Stomach smooth muscle (tissue), 2 donors: ENCODE measurements at regions not wholly inside any gene's neighbourhood (a gene's known extent, or its start where the extent isn't known, plus 50 kb on each side); places are given as distances from the start of the nearest gene placed in this dataset.

Experiments
- H3K27ac ChIP-seq: one replicate; pipeline ENCODE4 v1.7.0; 2013; ENCODE audit warnings: mild to moderate bottlenecking, low read length, inconsistent platforms
- H3K27me3 ChIP-seq, 2 donors: one replicate each; pipeline ENCODE4 v1.7.0; 2013; ENCODE audit warnings: low read length in 2 of 2; ENCODE audit not compliant: insufficient read depth in 2 of 2, control insufficient read depth in 1 of 2
- H3K36me3 ChIP-seq, 2 donors: one replicate each; pipeline ENCODE4 v1.7.0; 2013; ENCODE audit warnings: low read length in 2 of 2; ENCODE audit not compliant: control insufficient read depth in 2 of 2, insufficient read depth in 2 of 2
- H3K4me1 ChIP-seq: one replicate; pipeline ENCODE4 v1.7.0; 2013; ENCODE audit warnings: low read length; ENCODE audit not compliant: control insufficient read depth, insufficient read depth
- H3K4me3 ChIP-seq, 2 donors: one replicate each; pipeline ENCODE4 v1.7.0; 2013; ENCODE audit warnings: low read length in 2 of 2
- H3K9ac ChIP-seq, 2 donors: one replicate each; pipeline ENCODE4 v1.7.0; 2013; ENCODE audit warnings: low read length in 2 of 2, mild to moderate bottlenecking in 1 of 2
- H3K9me3 ChIP-seq, 2 donors: one replicate each; pipeline ENCODE4 v1.7.0; 2013; ENCODE audit warnings: low read length in 2 of 2; ENCODE audit not compliant: control insufficient read depth in 2 of 2
- donor health status: healthy.
- donor health status: Pancreatic carcinoma.

- no peaks in the 10 kb centered on the region for H3K9me3 ChIP-seq
- no peak overlapping the region for H3K27ac ChIP-seq
- no peak overlapping the region for H3K9ac ChIP-seq
- H3K27me3 ChIP-seq = no peaks in the 10 kb centered on the region
- no peaks in the 10 kb centered on the region for H3K4me1 ChIP-seq
- H3K4me3 ChIP-seq = no peak overlapping the region
- H3K36me3 ChIP-seq = no peaks in the 10 kb centered on the region
These were observed 223.6 kb upstream of the CNTN6 start for GRCh38 chr3:869269-869668.

DNA sequence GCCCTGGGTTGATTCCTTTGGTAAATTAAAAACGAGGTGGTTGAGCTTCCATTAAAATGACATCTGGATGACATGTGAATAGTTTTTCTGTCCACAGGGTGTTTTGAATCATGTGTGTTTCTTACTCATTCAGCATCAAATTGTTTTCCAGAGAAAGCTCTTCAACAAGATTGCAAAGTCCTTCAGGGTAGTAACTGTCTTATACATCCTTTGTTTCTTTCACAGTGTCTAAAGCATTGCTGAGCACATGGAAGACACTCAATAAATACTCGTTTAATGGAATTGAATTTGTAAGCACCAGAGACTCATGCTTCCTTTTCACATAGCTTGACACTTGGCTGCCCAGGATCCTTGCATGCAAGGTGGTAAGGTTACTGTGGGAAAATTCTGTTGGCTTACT is 223.1 kb upstream of the CNTN6 start:
- no peaks in the 10 kb centered on the region for H3K27me3 ChIP-seq
- H3K27ac ChIP-seq = no peak overlapping the region
- no peaks in the 10 kb centered on the region for H3K9me3 ChIP-seq
- no peaks in the 10 kb centered on the region for H3K4me1 ChIP-seq
- H3K9ac ChIP-seq = no peak overlapping the region
- no peaks in the 10 kb centered on the region for H3K36me3 ChIP-seq
- no peak overlapping the region for H3K4me3 ChIP-seq

DNA sequence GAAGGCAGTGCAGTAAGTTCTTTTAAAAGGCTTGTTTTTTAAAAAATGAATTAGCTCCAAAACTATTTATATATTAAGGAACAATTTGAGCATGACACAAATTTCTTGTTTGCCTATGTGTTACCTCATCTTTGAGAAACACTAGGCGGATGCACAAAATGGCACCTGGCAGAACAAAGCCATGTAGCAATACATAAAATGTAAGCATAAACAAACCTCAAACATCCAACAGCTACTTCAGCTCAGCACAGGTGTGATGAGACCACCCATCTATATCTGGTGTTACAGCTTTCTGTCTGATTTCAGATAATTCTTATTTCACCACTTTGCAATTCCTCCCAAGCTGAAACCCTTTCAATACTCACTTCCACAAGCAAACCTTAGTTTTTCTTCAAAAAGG is 221.2 kb upstream of the CNTN6 start:
- no peaks in the 10 kb centered on the region for H3K4me1 ChIP-seq
- no peak overlapping the region for H3K27ac ChIP-seq
- H3K4me3 ChIP-seq = no peak overlapping the region
- no peaks in the 10 kb centered on the region for H3K9me3 ChIP-seq
- no peak overlapping the region for H3K9ac ChIP-seq
- H3K36me3 ChIP-seq = no peaks in the 10 kb centered on the region
- no peaks in the 10 kb centered on the region for H3K27me3 ChIP-seq

- H3K27me3 ChIP-seq = no peaks in the 10 kb centered on the region
- no peaks in the 10 kb centered on the region for H3K4me1 ChIP-seq
- no peak overlapping the region for H3K9ac ChIP-seq
- no peak overlapping the region for H3K27ac ChIP-seq
- no peak overlapping the region for H3K4me3 ChIP-seq
- no peaks in the 10 kb centered on the region for H3K36me3 ChIP-seq
- peaks cover 0 to 2% of the 10 kb centered on the region in 2 donors for H3K9me3 ChIP-seq
These were observed 215.8 kb upstream of the CNTN6 start for GRCh38 chr3:877001-877400.

DNA sequence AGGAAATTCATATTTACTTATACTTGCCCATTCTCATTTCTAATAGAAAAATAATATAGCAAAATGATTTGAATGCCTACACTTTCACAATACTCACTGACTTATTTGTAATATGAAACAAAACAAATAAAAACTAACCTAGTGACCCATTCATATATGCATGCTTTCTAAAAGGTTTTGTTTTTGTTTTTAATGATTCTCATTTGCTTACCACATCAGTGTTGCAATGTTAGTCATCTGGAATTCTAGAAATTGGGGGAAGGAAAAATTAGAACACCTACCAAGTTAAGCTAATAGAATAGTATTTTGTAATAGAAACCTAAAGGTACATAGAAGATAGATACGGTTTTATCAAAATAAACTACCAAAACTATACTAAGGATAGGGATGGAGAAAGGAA is 214.1 kb upstream of the CNTN6 start:
- Histone ChIP-seq H3K27ac (no peak overlapping the region), H3K9me3 (peaks cover 0 to 2% of the 10 kb centered on the region in 2 donors), H3K27me3 (no peaks in the 10 kb centered on the region)

GRCh38 chr3:880371-880770 is 212.5 kb upstream of the CNTN6 start:
- Histone ChIP-seq H3K4me1 (no peaks in the 10 kb centered on the region), H3K36me3 (no peaks in the 10 kb centered on the region), H3K27ac (no peak overlapping the region), H3K27me3 (no peaks in the 10 kb centered on the region), H3K9me3 (peaks cover 0 to 2% of the 10 kb centered on the region in 2 donors), H3K9ac (no peak overlapping the region), H3K4me3 (no peak overlapping the region)

More for the DNA sequence above, 214.1 kb upstream of the CNTN6 start:
- Histone ChIP-seq H3K9ac (no peak overlapping the region), H3K4me3 (no peak overlapping the region), H3K4me1 (no peaks in the 10 kb centered on the region), H3K36me3 (no peaks in the 10 kb centered on the region)

DNA sequence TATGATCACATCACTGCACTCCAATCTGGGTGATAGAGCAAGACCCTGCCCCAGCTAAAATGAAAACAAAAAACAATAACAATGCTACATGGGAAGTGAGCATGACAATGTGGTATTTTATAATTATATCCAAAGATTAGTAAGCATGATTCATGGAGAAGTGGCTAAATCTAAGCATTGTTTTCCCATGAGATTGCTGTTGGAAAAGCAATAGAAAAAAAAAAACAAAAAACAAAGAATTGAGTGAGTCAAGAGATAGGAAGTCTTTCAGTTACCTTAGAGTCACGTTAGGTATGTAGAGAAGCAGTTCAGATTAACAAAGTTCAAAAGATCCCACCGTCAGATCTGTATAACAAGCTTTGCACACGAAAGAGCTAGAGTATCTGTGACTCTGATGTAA is 210.3 kb upstream of the CNTN6 start:
- H3K36me3 ChIP-seq = no peaks in the 10 kb centered on the region
- H3K9me3 ChIP-seq = peaks cover 0 to 2% of the 10 kb centered on the region in 2 donors
- no peaks in the 10 kb centered on the region for H3K27me3 ChIP-seq
- no peaks in the 10 kb centered on the region for H3K4me1 ChIP-seq
- no peak overlapping the region for H3K4me3 ChIP-seq
- H3K9ac ChIP-seq = no peak overlapping the region
- H3K27ac ChIP-seq = no peak overlapping the region

DNA sequence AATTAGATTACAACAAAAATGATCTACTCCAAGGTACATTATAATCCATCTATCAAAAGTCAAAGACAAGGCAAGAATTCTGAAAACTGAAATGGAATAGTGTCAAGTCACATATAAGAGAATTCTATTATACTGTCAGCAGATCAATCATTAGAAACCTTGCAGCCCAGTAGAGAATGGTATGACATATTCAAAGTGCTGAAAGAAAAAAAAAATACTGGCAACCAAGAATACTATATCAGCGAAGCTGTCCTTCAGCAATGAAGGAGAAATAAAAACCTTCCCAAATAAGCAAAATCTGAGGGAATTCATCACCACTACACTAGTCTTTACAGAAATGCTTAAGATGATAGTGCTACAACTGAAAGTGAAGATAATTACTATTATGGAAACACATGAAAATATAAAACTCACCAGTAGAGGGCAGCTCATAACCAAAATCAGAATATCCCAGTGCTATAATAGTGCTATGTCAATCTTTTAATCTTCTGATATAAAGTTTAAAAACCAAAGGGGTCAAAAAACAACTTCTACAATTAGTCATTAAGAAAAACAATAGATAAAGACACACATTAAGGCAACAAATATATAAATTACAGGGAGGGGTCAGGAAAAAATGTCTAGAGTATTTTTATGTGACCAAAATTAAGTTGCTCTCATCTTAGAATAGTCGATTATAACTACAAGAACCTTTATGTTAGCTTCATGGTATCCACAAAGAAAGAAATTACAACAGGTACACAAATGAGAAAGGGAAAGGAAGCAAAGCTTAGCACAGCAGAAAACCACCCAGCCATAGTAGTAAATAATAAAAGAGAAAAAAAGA is 190.7 kb upstream of the CNTN6 start:
- no peaks in the 10 kb centered on the region for H3K4me1 ChIP-seq
- no peak overlapping the region for H3K4me3 ChIP-seq
- no peaks in the 10 kb centered on the region for H3K36me3 ChIP-seq
- no peak overlapping the region for H3K27ac ChIP-seq
- peaks cover 0 to 8% of the 10 kb centered on the region in 2 donors for H3K9me3 ChIP-seq
- H3K9ac ChIP-seq = no peak overlapping the region
- H3K27me3 ChIP-seq = no peaks in the 10 kb centered on the region

DNA sequence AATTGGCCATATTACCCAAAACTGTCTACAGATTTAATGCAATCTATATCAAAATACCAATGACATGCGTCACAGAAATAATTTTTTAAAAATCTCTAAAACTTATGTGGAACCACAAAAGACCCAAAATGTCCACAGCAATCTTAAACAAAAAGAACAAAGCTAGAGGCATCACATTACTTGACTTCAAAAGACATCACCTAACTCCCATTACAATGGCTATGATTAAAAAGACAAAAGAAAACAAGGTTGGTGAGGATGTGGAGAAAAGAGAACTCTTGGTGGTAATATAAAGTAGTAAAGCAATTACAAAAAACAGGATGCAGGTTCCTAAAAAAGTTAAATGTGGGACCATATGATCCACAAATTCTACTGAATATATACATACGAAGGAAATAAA is 187.6 kb upstream of the CNTN6 start:
- no peak overlapping the region for H3K4me3 ChIP-seq
- H3K27me3 ChIP-seq = no peaks in the 10 kb centered on the region
- H3K4me1 ChIP-seq = no peaks in the 10 kb centered on the region
- no peak overlapping the region for H3K27ac ChIP-seq
- no peak overlapping the region for H3K9ac ChIP-seq
- H3K9me3 ChIP-seq = peaks cover 0 to 8% of the 10 kb centered on the region in 2 donors
- H3K36me3 ChIP-seq = no peaks in the 10 kb centered on the region

- Histone ChIP-seq H3K27ac (no peak overlapping the region), H3K9me3 (no peaks in the 10 kb centered on the region), H3K27me3 (no peaks in the 10 kb centered on the region), H3K36me3 (no peaks in the 10 kb centered on the region), H3K9ac (no peak overlapping the region), H3K4me3 (no peak overlapping the region), H3K4me1 (no peaks in the 10 kb centered on the region)
These were observed 186.1 kb upstream of the CNTN6 start for GRCh38 chr3:906739-907138.

DNA sequence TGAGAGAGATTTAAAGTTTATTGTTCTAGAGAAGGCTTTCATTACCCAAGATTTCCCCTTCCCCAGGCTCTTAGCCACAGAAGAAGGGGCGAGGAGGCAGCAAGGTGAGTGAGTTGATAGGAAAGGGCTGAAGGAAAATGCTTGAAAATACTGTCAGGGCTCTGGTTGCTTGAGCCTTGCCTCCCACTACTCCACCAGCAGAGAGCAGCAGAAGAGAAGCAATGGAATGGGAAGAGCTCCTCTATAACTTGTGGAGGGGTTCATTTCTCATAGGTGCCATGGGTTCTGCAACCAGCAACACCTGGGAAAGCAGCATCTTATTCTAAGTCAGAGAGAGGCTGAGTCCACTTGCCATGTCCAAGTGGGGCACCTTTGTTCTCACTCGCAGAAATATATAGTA is 184.0 kb upstream of the CNTN6 start:
- Histone ChIP-seq H3K36me3 (no peaks in the 10 kb centered on the region), H3K9ac (no peak overlapping the region), H3K27ac (no peak overlapping the region), H3K4me1 (no peaks in the 10 kb centered on the region), H3K4me3 (no peak overlapping the region), H3K9me3 (no peaks in the 10 kb centered on the region), H3K27me3 (no peaks in the 10 kb centered on the region)
